ENCODE measurements at regions not wholly inside any gene's neighbourhood (a gene's known extent, or its start where the extent isn't known, plus 50 kb on each side); places are given as distances from the start of the nearest gene placed in this dataset.

DNA sequence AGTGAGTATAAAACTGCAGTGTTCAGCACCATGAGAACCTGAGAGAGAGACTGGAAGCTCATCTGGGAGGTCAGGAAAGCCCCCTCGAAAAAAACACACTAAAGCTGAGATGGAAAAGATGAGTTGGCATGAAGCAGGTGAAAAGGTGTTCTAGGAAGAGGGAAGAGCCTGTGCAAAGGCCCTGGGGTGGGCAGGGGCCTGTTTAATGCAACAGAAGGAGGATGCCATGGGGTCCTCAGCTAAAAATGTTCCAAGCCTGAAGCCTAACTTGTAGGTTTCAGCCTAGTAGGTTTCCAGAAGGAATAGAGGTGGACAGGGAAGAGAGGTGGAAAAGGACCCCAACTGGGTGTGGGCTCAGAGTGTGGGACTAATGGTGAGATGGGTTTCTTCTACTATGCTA, 242.3 kb upstream of the ZFHX3 start:
- TF ChIP-seq POLR2A (IDR thresholded peaks at IDR 0.05) (no peak), POLR2AphosphoS5 (IDR thresholded peaks at IDR 0.05) (no peak), EP300 (IDR thresholded peaks at IDR 0.05) (no peak)
- TF ChIP-seq, protein P1, sequence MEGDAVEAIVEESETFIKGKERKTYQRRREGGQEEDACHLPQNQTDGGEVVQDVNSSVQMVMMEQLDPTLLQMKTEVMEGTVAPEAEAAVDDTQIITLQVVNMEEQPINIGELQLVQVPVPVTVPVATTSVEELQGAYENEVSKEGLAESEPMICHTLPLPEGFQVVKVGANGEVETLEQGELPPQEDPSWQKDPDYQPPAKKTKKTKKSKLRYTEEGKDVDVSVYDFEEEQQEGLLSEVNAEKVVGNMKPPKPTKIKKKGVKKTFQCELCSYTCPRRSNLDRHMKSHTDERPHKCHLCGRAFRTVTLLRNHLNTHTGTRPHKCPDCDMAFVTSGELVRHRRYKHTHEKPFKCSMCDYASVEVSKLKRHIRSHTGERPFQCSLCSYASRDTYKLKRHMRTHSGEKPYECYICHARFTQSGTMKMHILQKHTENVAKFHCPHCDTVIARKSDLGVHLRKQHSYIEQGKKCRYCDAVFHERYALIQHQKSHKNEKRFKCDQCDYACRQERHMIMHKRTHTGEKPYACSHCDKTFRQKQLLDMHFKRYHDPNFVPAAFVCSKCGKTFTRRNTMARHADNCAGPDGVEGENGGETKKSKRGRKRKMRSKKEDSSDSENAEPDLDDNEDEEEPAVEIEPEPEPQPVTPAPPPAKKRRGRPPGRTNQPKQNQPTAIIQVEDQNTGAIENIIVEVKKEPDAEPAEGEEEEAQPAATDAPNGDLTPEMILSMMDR (IDR thresholded peaks at IDR 0.05) = no peak

Data from suprapubic skin (tissue), 4 donors.